HUES48 (cell line): ENCODE measurements at regions not wholly inside any gene's neighbourhood (a gene's known extent, or its start where the extent isn't known, plus 50 kb on each side); places are given as distances from the start of the nearest gene placed in this dataset.

Experiments
- H3K27ac ChIP-seq: one replicate; pipeline ENCODE4 v1.7.0; 2013; ENCODE audit warnings: low read depth, low read length, inconsistent platforms
- H3K27me3 ChIP-seq: 2 replicates; pipeline ENCODE4 v1.6.1; 2013; ENCODE audit warnings: mild to moderate bottlenecking, low read length; ENCODE audit not compliant: control insufficient read depth, insufficient read depth
- H3K36me3 ChIP-seq: 2 replicates; pipeline ENCODE4 v1.6.1; 2013; ENCODE audit warnings: low read length; ENCODE audit not compliant: control insufficient read depth, insufficient read depth
- H3K4me1 ChIP-seq: 2 replicates; pipeline ENCODE4 v1.6.1; 2013; ENCODE audit warnings: mild to moderate bottlenecking, low read length; ENCODE audit not compliant: control insufficient read depth, insufficient read depth
- H3K4me3 ChIP-seq: 2 replicates; pipeline ENCODE4 v1.5.1; 2013; ENCODE audit warnings: mild to moderate bottlenecking, low read depth, low read length
- H3K9ac ChIP-seq: 2 replicates; pipeline ENCODE4 v1.6.1; 2013; ENCODE audit warnings: mild to moderate bottlenecking, low read depth, low read length, moderate library complexity
- H3K9me3 ChIP-seq: 2 replicates; pipeline ENCODE4 v1.6.1; 2013; ENCODE audit warnings: low read length; ENCODE audit not compliant: control insufficient read depth, insufficient read depth

- Histone ChIP-seq H3K4me3 (no peak overlapping the region), H3K9me3 (no peaks in the 10 kb centered on the region), H3K27ac (no peak overlapping the region), H3K4me1 (0 out of 2 replicates have a peak, but pooled peaks cover under 1% of the 10 kb centered on the region), H3K36me3 (no peaks in the 10 kb centered on the region), H3K27me3 (no peaks in the 10 kb centered on the region), H3K9ac (no peak overlapping the region)
Measured at GRCh38 chr2:164008752-164009151, 272.9 kb upstream of the FIGN start.

DNA sequence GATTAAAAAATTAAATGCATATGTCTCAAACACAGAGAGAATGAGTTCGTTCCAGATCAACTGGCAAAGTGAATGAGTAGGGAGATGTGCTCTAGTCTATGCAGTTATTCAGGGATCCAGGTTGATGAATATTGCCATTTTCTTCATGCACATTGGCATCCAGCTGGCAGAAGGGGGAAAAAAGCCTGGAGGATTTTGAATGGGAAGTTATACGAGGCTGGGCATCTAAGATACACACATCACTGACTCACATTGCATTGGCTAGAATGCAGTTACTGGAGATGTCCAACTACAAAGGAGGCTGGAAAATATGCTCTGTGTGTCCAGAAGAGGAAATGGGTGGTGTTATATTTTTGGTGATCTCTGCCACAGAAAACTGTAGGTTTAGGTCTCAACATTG lies 270.9 kb upstream of the FIGN start:
- H3K4me1 ChIP-seq = no peaks in the 10 kb centered on the region
- H3K4me3 ChIP-seq = no peak overlapping the region
- no peaks in the 10 kb centered on the region for H3K9me3 ChIP-seq
- no peaks in the 10 kb centered on the region for H3K36me3 ChIP-seq
- H3K27ac ChIP-seq = no peak overlapping the region
- no peaks in the 10 kb centered on the region for H3K27me3 ChIP-seq
- no peak overlapping the region for H3K9ac ChIP-seq

DNA sequence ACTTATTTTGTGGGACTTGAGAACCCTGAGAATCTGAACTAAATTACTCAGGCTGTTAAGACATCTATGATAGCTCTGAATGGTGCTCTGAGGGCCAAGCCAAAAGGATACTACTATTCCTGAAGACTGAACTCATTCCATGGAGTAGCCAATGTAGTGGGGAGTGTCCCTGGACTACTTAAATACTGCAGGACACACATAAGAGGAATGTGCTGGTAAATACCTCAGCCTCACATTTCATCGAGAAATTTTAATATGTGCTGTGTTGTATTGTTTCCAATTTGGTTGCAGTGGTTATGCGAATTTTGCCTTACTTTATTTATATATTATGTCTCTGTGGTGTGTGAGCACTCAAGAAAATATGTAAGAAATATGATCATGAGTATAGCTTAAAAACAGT lies 264.4 kb upstream of the FIGN start:
- Histone ChIP-seq H3K27me3 (no peaks in the 10 kb centered on the region), H3K4me3 (no peak overlapping the region), H3K27ac (no peak overlapping the region), H3K9ac (no peak overlapping the region), H3K9me3 (no peaks in the 10 kb centered on the region), H3K4me1 (peaks cover 6% of the 10 kb centered on the region; the same call in 1 of the 2 replicates), H3K36me3 (no peaks in the 10 kb centered on the region)

DNA sequence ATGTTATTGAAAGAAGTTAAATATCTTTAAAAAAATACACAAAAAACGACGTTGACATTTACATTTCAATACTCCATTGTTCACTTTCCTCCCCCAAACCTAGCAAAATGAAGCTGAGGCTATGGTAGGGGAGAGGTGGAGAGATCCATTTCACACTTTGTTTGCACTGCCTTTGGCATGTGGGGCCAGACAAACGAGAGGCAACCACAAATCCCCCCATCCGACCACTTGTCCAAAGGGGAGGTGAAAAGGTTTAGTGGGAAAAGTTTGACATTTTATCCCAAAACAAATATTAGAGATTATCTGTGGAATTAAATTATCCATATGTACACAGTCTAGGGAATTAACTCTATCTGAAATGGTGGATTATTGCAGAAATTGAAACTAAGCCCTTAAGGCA lies 261.7 kb upstream of the FIGN start:
- no peak overlapping the region for H3K4me3 ChIP-seq
- H3K36me3 ChIP-seq = no peaks in the 10 kb centered on the region
- peaks cover 6% of the 10 kb centered on the region; the same call in 1 of the 2 replicates for H3K4me1 ChIP-seq
- no peaks in the 10 kb centered on the region for H3K9me3 ChIP-seq
- H3K27me3 ChIP-seq = no peaks in the 10 kb centered on the region
- H3K9ac ChIP-seq = no peak overlapping the region
- H3K27ac ChIP-seq = no peak overlapping the region

GRCh38 chr2:163990541-163990940 lies 254.7 kb upstream of the FIGN start:
- no peaks in the 10 kb centered on the region for H3K9me3 ChIP-seq
- H3K4me1 ChIP-seq = peaks cover 7% of the 10 kb centered on the region; the same call in 1 of the 2 replicates
- no peak overlapping the region for H3K9ac ChIP-seq
- H3K27ac ChIP-seq = peak overlapping the region; percentile 7
- no peaks in the 10 kb centered on the region for H3K36me3 ChIP-seq
- H3K4me3 ChIP-seq = no peak overlapping the region
- H3K27me3 ChIP-seq = no peaks in the 10 kb centered on the region

GRCh38 chr2:163990101-163990500 lies 254.3 kb upstream of the FIGN start:
- Histone ChIP-seq H3K9ac (no peak overlapping the region), H3K27me3 (no peaks in the 10 kb centered on the region), H3K36me3 (no peaks in the 10 kb centered on the region), H3K9me3 (no peaks in the 10 kb centered on the region), H3K4me1 (peaks cover 7% of the 10 kb centered on the region; the same call in 1 of the 2 replicates), H3K4me3 (no peak overlapping the region), H3K27ac (peak overlapping the region; percentile 7)

GRCh38 chr2:163987175-163987940 lies 251.6 kb upstream of the FIGN start:
- peaks cover 7% of the 10 kb centered on the region; the same call in 1 of the 2 replicates for H3K4me1 ChIP-seq
- no peaks in the 10 kb centered on the region for H3K36me3 ChIP-seq
- H3K9ac ChIP-seq = no peak overlapping the region
- H3K27me3 ChIP-seq = no peaks in the 10 kb centered on the region
- no peak overlapping the region for H3K27ac ChIP-seq
- no peaks in the 10 kb centered on the region for H3K9me3 ChIP-seq
- no peak overlapping the region for H3K4me3 ChIP-seq

DNA sequence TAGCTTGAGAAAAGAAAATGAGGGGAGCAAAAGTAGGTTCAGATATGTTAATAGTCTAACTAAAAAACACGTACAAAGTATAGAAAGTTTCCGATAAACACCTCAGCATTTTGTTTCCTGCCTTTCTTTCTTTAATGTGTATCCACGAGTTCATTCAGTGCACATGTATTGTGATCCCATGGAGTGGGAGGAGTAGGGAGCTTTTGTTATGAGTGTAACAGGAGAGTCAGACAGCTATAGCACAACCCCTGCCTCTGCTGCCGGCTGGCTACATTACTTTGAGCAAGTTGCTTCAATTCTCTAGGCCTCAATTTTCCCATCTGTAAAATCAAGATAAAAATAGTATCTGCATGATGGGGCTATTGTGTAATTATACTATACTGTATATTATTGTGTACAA lies 249.2 kb upstream of the FIGN start:
- no peaks in the 10 kb centered on the region for H3K9me3 ChIP-seq
- H3K4me3 ChIP-seq = no peak overlapping the region
- no peaks in the 10 kb centered on the region for H3K27me3 ChIP-seq
- H3K36me3 ChIP-seq = no peaks in the 10 kb centered on the region
- no peak overlapping the region for H3K9ac ChIP-seq
- H3K4me1 ChIP-seq = no peaks in the 10 kb centered on the region
- no peak overlapping the region for H3K27ac ChIP-seq

DNA sequence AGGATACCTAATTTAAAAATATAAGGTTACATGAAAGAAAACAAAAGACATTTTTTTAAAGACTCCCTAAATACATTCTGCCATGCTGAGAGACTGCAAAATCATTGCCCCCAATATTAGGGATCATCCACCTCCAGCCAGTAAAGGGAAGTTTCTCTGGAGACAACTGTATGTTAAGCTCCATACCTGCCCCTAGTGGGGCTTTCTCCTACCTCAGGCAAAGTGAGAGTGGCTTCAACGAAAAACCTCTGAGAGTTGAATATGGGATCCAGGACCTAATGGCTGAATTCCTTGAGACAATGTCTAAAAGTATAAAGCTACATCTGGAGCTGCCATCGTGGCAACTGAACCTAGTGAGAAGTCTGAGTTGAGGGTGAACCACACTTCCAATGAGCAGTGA lies 248.1 kb upstream of the FIGN start:
- Histone ChIP-seq H3K9me3 (no peaks in the 10 kb centered on the region), H3K27ac (no peak overlapping the region), H3K4me1 (no peaks in the 10 kb centered on the region), H3K4me3 (no peak overlapping the region), H3K36me3 (no peaks in the 10 kb centered on the region), H3K9ac (no peak overlapping the region), H3K27me3 (no peaks in the 10 kb centered on the region)

GRCh38 chr2:163982938-163983337 lies 247.1 kb upstream of the FIGN start:
- Histone ChIP-seq H3K27me3 (no peaks in the 10 kb centered on the region), H3K4me1 (no peaks in the 10 kb centered on the region), H3K4me3 (no peak overlapping the region), H3K9ac (no peak overlapping the region), H3K9me3 (no peaks in the 10 kb centered on the region), H3K27ac (no peak overlapping the region), H3K36me3 (no peaks in the 10 kb centered on the region)

DNA sequence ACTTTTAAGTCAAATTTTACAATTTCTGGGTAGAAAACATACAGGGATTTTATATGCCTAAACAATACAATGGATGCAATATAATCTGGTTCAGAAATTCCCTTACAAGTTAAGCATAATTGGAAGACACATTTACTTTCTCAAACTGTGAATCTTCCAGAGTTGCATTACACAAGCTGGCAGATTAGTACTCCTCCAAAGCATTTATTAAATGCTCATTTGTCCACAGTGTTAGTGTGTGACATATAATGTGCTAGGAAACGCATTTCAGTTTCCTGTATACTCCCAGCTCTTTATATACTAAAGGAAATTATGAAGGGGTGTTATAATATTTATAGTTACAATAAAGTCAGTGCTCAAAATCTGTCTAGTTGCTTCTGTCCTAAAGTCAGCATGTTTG lies 239.0 kb upstream of the FIGN start:
- H3K9ac ChIP-seq = no peak overlapping the region
- no peak overlapping the region for H3K4me3 ChIP-seq
- H3K27me3 ChIP-seq = no peaks in the 10 kb centered on the region
- no peak overlapping the region for H3K27ac ChIP-seq
- H3K9me3 ChIP-seq = no peaks in the 10 kb centered on the region
- H3K4me1 ChIP-seq = no peaks in the 10 kb centered on the region
- no peaks in the 10 kb centered on the region for H3K36me3 ChIP-seq
